Stimulated activated CD4-positive, alpha-beta T cell treated with anti-CD3 and anti-CD28 coated beads, Interleukin-4, amount 100 ng/mL, for 4 hours (primary cell): ENCODE measurements at regions not wholly inside any gene's neighbourhood (a gene's known extent, or its start where the extent isn't known, plus 50 kb on each side); places are given as distances from the start of the nearest gene placed in this dataset.

Source experiments
- DNase-seq, 2 experiments: peaks; one replicate each; pipeline ENCODE4 v3.0.0-alpha.2; 2020

- no peak for DNase-seq
Observed at GRCh38 chr5:77842243-77842642, 66.1 kb upstream of the TBCA start.

- DNase-seq, result no peak
Observed at GRCh38 chr5:77841616-77842015, 65.5 kb upstream of the TBCA start.

GRCh38 chr5:77840930-77841329 lies 64.8 kb upstream of the TBCA start:
- DNase-seq, result no peak

- no peak for DNase-seq
Observed at GRCh38 chr5:77839691-77840090, 63.6 kb upstream of the TBCA start.

GRCh38 chr5:77832938-77833337 lies 56.8 kb upstream of the TBCA start:
- DNase-seq, result no peak

- DNase-seq, result no peak
Observed at GRCh38 chr5:77832166-77832770, 56.1 kb upstream of the TBCA start.

- no peak for DNase-seq
Observed at GRCh38 chr5:77828445-77828844, 52.3 kb upstream of the TBCA start.
